ENCODE measurements at regions not wholly inside any gene's neighbourhood (a gene's known extent, or its start where the extent isn't known, plus 50 kb on each side); places are given as distances from the start of the nearest gene placed in this dataset.

GRCh38 chr1:81071969-81072753 lies 728.6 kb upstream of the ADGRL2 start:
- TF ChIP-seq EZH2 (IDR thresholded peaks at IDR 0.05) (no peak), POLR2AphosphoS5 (IDR thresholded peaks at IDR 0.05; ENCODE audit: borderline replicate concordance, low read depth, low read length) (no peak), FOXP2 (optimal IDR thresholded peaks at IDR 0.05; ENCODE audit: control extremely low read depth, extremely low read length, insufficient read depth) (no peak)

All from SK-N-MC (cell line).